DOHH2 (cell line): ENCODE measurements at regions not wholly inside any gene's neighbourhood (a gene's known extent, or its start where the extent isn't known, plus 50 kb on each side); places are given as distances from the start of the nearest gene placed in this dataset.

Experiments used
- H3F3A ChIP-seq: fragments of 200-600 bp; sonication (generic), shearing (Covaris generic); 2 replicates; pipeline ENCODE4 v1.6.0; 2016; ENCODE audit warnings: antibody characterized with exemption, mild to moderate bottlenecking; ENCODE audit not compliant: control insufficient read depth, insufficient read depth
- H3K27ac ChIP-seq: fragments of 200-600 bp; sonication (generic); 2 replicates; pipeline ENCODE4 v1.5.1; 2014; ENCODE audit warnings: low read depth, mild to moderate bottlenecking, low read length, moderate library complexity
- H3K27me3 ChIP-seq: fragments of 200-600 bp; sonication (generic); 2 replicates; pipeline ENCODE4 v1.6.1; 2014; ENCODE audit warnings: mild to moderate bottlenecking, low read length, mixed read lengths; ENCODE audit not compliant: control insufficient read depth
- H3K36me3 ChIP-seq: fragments of 200-600 bp; sonication (generic); 2 replicates; pipeline ENCODE4 v1.6.1; 2014; ENCODE audit warnings: mild to moderate bottlenecking, low read length, moderate library complexity, mixed read lengths; ENCODE audit not compliant: control insufficient read depth
- H3K4me1 ChIP-seq: fragments of 200-600 bp; sonication (generic); 2 replicates; pipeline ENCODE4 v1.6.1; 2014; ENCODE audit warnings: mild to moderate bottlenecking, low read length, mixed read lengths; ENCODE audit not compliant: control insufficient read depth
- H3K4me2 ChIP-seq: fragments of 200-600 bp; sonication (generic); 2 replicates; pipeline ENCODE4 v1.6.0; 2014; ENCODE audit warnings: mild to moderate bottlenecking, low read length, moderate library complexity
- H3K4me3 ChIP-seq: fragments of 200-600 bp; sonication (generic); 2 replicates; pipeline ENCODE4 v1.5.1; 2014; ENCODE audit warnings: mild to moderate bottlenecking, low read length, mixed read lengths
- H3K79me2 ChIP-seq: fragments of 200-600 bp; sonication (generic); 2 replicates; pipeline ENCODE4 v1.6.1; 2014; ENCODE audit warnings: mild to moderate bottlenecking, low read length, mixed read lengths; ENCODE audit not compliant: control insufficient read depth
- H3K9me2 ChIP-seq: fragments of 200-600 bp; sonication (generic); replicated peaks from 2 replicates; pipeline ENCODE4 v1.6.1; 2014; ENCODE audit warnings: mild to moderate bottlenecking, low read length, mixed read lengths; ENCODE audit not compliant: control insufficient read depth
- H3K9me3 ChIP-seq: fragments of 200-600 bp; sonication (generic); 2 replicates; pipeline ENCODE4 v1.6.1; 2014; ENCODE audit warnings: antibody characterized with exemption, low read length, mixed read lengths; ENCODE audit not compliant: control insufficient read depth, insufficient read depth
- H4K20me1 ChIP-seq: fragments of 200-600 bp; sonication (generic); 2 replicates; pipeline ENCODE4 v1.6.0; 2014; ENCODE audit warnings: low read depth, mild to moderate bottlenecking, antibody characterized with exemption, low read length, moderate library complexity; ENCODE audit not compliant: control insufficient read depth, insufficient read depth
- EZH2phosphoT487 ChIP-seq: fragments of 200-600 bp; sonication (generic); IDR thresholded peaks from 2 replicates; pipeline ENCODE4 v1.6.1; 2017; ENCODE audit warnings: borderline replicate concordance, mild to moderate bottlenecking, antibody characterized with exemption, low read length, moderate library complexity, mixed read lengths
- TF ChIP-seq, protein P1 (sequence below): fragments of 200-600 bp; sonication (generic); IDR thresholded peaks from one replicate; pipeline ENCODE4 v1.5.1; 2014; ENCODE audit warnings: antibody characterized with exemption, mild to moderate bottlenecking, low read depth, low read length; ENCODE audit not compliant: poor library complexity, severe bottlenecking

DNA sequence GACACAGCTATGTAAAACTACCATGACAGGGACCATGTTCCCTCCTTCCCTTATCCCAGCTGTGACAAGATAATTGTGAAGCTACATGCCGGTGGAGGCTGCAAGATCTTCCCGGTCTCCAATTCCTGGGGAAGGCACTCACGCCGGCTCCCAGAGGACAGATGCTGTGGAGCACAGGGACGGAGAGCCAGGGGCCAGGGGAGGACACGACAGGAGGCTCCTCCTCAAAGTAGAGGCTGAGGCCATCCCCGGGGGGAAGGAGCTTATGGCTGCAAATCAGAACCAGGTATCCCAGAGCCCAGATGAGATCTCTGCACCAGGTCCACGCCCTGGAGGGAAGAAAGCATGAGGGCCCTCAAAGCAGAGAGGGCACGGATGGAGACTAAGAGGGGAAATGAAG, 286.2 kb downstream of the TCERG1L start:
- Histone ChIP-seq H4K20me1 (no peaks in the 10 kb centered on the region), H3K36me3 (no peaks in the 10 kb centered on the region), H3K9me3 (no peaks in the 10 kb centered on the region; the same call in 1 of the 2 replicates), H3F3A (no peaks in the 10 kb centered on the region), H3K4me3 (no peak overlapping the region), H3K27ac (no peak overlapping the region), H3K27me3 (no peaks in the 10 kb centered on the region), H3K4me2 (no peak overlapping the region), H3K79me2 (no peaks in the 10 kb centered on the region), H3K4me1 (no peaks in the 10 kb centered on the region), H3K9me2 (no peaks in the 10 kb centered on the region)
- TF ChIP-seq EZH2phosphoT487 = no peak
- TF ChIP-seq, protein P1, sequence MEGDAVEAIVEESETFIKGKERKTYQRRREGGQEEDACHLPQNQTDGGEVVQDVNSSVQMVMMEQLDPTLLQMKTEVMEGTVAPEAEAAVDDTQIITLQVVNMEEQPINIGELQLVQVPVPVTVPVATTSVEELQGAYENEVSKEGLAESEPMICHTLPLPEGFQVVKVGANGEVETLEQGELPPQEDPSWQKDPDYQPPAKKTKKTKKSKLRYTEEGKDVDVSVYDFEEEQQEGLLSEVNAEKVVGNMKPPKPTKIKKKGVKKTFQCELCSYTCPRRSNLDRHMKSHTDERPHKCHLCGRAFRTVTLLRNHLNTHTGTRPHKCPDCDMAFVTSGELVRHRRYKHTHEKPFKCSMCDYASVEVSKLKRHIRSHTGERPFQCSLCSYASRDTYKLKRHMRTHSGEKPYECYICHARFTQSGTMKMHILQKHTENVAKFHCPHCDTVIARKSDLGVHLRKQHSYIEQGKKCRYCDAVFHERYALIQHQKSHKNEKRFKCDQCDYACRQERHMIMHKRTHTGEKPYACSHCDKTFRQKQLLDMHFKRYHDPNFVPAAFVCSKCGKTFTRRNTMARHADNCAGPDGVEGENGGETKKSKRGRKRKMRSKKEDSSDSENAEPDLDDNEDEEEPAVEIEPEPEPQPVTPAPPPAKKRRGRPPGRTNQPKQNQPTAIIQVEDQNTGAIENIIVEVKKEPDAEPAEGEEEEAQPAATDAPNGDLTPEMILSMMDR = no peak

DNA sequence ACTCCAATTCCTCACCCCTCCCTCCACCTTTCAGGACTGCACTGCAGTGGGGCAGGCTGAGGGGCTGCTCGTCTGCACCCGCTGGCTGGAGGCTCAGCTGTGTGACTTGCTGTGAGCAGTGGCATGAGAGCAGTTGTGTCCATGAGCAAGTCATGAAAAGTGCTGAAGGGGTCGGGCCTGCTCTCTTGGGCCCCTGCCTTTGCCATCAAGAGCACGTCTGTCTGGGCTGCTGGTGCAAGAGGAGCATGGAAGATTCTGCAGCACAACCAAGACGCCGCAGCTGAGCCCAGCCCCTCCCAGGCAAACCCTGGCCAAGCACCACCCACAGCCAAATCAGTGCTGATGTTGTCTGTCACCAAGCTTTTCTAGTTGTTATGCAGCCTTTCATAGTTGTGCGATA, 284.3 kb downstream of the TCERG1L start:
- Histone ChIP-seq H3K4me1 (no peaks in the 10 kb centered on the region), H3F3A (no peaks in the 10 kb centered on the region), H3K4me3 (no peak overlapping the region), H3K36me3 (no peaks in the 10 kb centered on the region), H3K4me2 (no peak overlapping the region), H3K9me3 (no peaks in the 10 kb centered on the region; the same call in 1 of the 2 replicates), H3K27me3 (no peaks in the 10 kb centered on the region), H4K20me1 (no peaks in the 10 kb centered on the region), H3K79me2 (no peaks in the 10 kb centered on the region), H3K9me2 (no peaks in the 10 kb centered on the region), H3K27ac (no peak overlapping the region)
- TF ChIP-seq, protein P1 = no peak
- TF ChIP-seq EZH2phosphoT487 = no peak

DNA sequence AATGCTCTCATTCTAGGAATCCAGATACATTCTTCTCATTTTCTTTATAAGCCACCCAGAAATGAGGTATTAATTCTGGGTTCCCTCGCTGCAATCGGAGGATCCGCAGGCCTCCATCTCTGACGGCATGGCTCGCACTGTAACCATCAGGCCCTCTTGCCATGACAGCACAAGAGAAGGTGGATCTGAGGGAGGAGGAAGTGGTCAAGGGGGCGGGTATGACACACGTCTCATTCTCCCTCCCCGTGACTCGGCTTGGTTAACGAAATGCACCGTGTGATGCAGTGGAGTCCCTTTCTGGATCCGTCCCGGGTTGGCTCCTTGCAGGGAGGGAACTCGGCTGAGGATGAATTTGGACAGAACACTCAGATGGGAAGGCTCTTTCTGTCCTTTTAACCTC, 280.2 kb downstream of the TCERG1L start:
- Histone ChIP-seq H4K20me1 (no peaks in the 10 kb centered on the region), H3K4me3 (no peak overlapping the region), H3K9me2 (no peaks in the 10 kb centered on the region), H3K4me1 (no peaks in the 10 kb centered on the region), H3K79me2 (no peaks in the 10 kb centered on the region), H3K36me3 (no peaks in the 10 kb centered on the region), H3K27me3 (no peaks in the 10 kb centered on the region), H3K27ac (no peak overlapping the region), H3F3A (no peaks in the 10 kb centered on the region), H3K9me3 (no peaks in the 10 kb centered on the region), H3K4me2 (no peak overlapping the region)
- TF ChIP-seq, protein P1 = no peak
- TF ChIP-seq EZH2phosphoT487 = no peak
